H1 (cell line): ENCODE measurements at regions not wholly inside any gene's neighbourhood (a gene's known extent, or its start where the extent isn't known, plus 50 kb on each side); places are given as distances from the start of the nearest gene placed in this dataset.

Source experiments
- GABPA ChIP-seq: IDR thresholded peaks from 2 replicates; pipeline ENCODE4 v1.6.1; 2011; ENCODE audit warnings: mild to moderate bottlenecking, low read length, moderate library complexity, borderline replicate concordance; ENCODE audit not compliant: insufficient read depth
- NANOG ChIP-seq: IDR thresholded peaks from 2 replicates; pipeline ENCODE4 v1.6.1; 2011; ENCODE audit warnings: low read length, low read depth, mild to moderate bottlenecking, inconsistent platforms; ENCODE audit not compliant: insufficient read depth, poor library complexity, severe bottlenecking
- POLR2AphosphoS5 ChIP-seq: IDR thresholded peaks from 2 replicates; pipeline ENCODE4 v1.6.1; 2011; ENCODE audit warnings: low read depth, low read length
- RAD21 ChIP-seq, 2 experiments: IDR thresholded peaks in 1 of 2; conservative IDR thresholded peaks in 1 of 2; 2 replicates each; pipeline ENCODE4 v1.6.1; 2011; ENCODE audit warnings: low read depth in 2 of 2, low read length in 2 of 2, improper control_type of control experiment in 1 of 2, inconsistent platforms in 1 of 2, mild to moderate bottlenecking in 1 of 2, moderate library complexity in 1 of 2
- SAP30 ChIP-seq: fragments of 300-600 bp; sonication (generic); IDR thresholded peaks from 2 replicates; pipeline ENCODE4 v1.7.1; 2012; ENCODE audit warnings: low read length, moderate library complexity, mild to moderate bottlenecking, inconsistent platforms; ENCODE audit not compliant: insufficient read depth, insufficient replicate concordance
- TAF1 ChIP-seq: IDR thresholded peaks from 2 replicates; pipeline ENCODE4 v1.6.1; 2011; ENCODE audit warnings: mild to moderate bottlenecking, low read depth, low read length

GRCh38 chr16:56038564-56039098, 152.7 kb upstream of the GNAO1 start (continued):
- TF ChIP-seq GABPA (no peak), NANOG (no peak), POLR2AphosphoS5 (no peak), TAF1 (no peak), SAP30 (no peak), RAD21 (IDR thresholded peaks at IDR 0.05 in 1 of 2, conservative IDR thresholded peaks at IDR 0.05 in 1 of 2; ENCODE audit: low read depth in 2 of 2, low read length in 2 of 2) (no peak)
